GM03348 (cell line): ENCODE measurements at regions not wholly inside any gene's neighbourhood (a gene's known extent, or its start where the extent isn't known, plus 50 kb on each side); places are given as distances from the start of the nearest gene placed in this dataset.
"Not testable (repeated sequence)": the region's sequence is repeated elsewhere in the genome, so short reads cannot be mapped to it uniquely, and the experiment has no call there.

Source experiments
- DNase-seq: peaks from one replicate; pipeline ENCODE4 v3.0.0; 2012; ENCODE audit warnings: low spot score

DNA sequence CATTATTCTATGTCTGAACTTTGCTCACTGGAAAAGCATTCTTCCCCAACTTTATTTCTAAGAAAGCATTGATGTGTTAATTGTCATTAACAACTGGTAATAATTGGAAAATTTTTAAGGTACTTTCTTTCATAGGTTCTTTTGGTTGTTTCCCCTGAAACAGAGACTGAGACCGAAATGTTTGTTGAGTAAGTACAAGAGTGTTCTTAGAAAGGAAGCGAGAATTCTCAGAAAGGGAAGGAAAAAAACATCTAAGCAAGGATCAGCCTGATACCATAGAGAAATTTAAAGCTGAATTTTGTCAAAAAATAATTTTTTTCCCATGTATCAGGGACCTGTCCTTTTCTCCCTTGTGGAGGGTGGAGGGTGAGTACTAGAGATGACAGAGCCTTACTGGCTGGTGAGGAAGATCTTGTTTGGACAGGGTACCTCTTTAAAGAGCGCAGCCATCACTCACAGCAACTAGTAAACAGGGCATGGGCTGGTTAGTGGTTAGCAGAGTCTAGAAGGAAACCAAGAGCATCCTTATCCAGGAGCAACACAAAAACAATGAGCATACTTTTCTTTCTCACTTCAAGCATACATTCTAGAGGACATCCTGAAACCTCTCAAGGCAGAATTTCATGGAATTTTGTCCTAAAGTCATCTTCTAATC lies 898.5 kb downstream of the DNAH5 start:
- no peak for DNase-seq

DNA sequence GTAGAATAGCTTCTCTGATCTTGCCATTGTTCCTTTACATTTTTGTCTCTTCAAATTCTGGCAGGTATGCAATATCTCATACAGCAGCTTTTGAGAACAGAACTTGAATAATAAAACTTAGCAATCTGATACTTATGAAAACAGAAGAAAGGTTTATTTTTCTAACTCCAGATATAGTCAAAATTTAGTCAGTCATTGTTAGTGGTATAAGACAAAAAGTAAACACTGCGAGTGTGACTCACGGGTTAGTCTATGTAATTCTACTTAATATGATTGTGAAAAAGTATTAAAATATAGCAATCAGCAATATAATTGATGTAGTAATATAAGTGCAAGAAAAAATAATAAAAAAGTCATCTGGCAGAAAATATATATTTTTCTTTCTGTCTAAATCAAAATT lies 910.4 kb downstream of the DNAH5 start:
- no peak for DNase-seq

DNA sequence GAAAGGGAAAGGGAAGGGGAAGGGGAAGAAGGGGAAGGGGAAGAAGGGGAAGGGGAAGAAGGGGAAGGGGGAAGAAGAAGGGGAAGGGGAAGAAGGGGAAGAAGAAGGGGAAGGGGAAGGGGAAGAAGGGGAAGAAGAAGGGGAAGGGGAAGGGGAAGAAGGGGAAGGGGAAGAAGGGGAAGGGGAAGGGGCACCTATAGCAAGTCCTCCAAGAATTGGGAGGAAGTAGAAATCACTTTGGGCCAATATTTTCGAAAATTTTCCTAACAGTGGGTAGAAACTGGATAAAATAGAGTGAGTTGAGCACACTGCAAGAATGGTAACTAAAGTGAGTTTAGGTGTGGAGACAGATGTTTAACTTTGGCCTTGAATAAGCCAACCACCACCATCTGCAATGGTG lies 915.3 kb downstream of the DNAH5 start:
- DNase-seq, result no peak

DNA sequence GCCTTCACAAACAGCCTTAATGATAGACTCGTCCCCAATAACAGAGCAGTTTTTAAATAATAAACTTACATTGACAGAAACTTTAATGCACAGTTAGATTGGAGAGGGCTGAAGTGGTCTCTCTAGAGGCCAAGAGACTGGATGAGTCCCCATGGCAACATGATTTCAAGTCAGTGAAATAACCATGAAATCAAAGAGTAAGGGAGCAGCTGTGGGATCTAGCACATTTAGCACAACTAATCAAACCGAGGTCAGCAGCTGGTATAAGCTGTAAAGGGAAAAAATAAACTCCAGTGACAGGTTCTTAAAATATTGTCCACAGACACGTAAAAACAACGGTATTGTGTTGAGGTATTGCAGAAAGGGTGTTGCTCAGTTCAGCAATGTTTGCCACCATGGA lies 916.6 kb downstream of the DNAH5 start:
- no peak for DNase-seq

DNA sequence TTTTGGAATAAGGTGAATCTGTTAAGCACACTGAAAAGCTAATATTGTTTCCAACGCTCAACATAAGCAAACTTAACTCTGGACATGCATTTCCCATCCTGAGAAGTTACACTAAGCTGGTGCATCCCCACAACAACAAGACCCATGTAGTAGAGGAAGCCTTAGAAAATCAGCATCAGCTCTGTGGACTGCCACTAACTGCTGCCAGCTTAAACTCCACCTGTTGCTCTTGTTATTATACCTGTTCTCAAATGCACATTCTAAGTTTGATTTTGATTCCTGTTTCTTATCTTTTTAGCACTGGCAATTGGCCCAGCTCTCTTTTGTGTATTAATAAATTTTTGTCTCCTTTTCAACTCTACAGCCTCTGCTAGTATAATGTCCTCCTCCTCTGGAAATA lies 924.8 kb downstream of the DNAH5 start:
- no peak for DNase-seq

DNA sequence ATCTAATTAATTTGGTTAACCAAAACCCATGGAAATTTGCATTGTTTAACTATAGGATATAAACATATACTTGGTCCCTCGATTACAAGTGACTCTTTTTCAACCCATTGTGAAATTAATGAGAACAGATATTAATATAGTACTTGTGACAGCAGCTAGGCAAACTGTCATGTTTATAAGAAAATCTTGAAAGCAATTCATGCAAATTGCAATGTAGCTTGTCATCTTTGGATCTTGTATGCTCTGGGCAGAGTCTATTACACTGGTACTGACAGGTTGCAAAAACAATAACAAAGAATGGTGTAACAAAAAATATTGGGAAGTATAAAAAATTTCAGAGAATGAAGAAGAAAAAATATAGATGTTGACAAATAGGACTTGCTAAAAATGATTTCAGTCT lies 941.0 kb downstream of the DNAH5 start:
- DNase-seq, result no peak

DNA sequence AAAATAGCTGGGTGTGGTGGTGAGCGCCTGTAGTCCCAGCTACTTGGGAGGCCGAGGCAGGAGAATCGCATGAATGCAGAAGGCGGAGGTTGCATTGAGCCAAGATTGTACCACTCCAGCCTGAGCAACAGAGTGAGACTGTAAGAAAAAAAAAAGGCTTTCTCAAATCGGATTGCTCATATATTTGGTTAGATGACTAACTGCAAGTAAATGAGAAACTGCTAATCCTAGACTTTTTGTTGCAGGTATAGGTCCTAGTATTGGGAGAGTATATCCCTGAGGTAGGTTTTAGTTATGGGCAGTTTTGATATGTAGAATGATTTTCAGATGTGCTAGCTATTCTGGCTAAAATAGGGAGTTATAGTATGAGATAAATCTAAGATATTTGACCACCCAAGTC lies 944.8 kb downstream of the DNAH5 start:
- DNase-seq, result no peak

DNA sequence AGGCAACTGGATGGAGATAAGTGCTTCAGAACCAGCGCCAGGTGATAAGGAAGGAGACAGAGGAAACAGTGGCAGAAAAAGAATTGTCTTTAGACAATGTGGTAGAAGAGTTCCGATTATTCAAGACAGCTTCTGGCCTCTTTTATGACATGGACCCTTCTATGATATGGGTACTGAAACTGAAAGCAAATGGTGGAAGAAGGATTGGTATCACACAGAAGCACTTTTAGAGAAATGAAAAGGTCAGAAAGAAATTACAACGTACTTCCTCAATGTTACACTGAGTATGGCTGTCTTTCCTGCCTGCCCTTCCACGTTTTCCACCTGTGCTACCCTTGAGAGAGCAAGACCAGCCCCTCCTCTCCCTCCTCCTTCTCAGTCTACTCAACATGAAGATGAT lies 959.3 kb downstream of the DNAH5 start:
- DNase-seq, result no peak

DNA sequence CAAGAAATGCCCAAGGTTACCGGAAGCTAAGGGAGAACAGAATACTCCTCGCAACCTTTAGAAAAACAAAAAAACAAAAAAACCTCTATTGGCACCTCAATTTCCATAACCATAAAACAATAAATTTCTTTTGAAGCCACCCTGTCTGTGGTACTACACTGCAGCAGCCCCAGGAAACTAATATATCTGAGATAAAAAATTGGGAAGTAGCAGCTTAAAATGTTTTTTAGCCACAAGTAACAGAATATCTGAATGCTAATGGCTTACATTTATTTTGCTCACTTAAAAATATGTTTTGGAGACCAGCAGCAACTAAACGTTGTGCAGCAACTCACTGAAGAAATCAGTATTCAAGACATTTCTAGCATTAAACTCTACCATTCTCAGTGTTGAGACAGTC lies 969.6 kb downstream of the DNAH5 start:
- no peak for DNase-seq

DNA sequence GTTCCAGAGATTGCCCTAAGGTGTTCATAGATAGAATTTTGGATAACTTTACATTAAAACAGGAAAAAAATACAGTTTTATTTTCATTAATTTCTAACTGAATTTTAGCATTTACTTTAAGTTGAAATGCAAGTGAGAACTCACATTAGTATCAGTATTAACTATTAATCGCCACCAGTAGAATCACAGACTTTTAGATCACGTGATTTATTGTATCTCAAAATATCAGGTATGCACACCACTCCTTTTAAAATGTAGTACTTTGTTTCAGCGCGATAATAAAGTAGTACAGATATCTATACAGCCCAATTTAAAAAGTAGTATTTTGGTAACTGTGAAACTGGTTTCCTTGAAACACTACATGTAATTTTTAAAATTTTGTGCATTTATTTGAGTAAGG lies 978.7 kb downstream of the DNAH5 start:
- no peak for DNase-seq

DNA sequence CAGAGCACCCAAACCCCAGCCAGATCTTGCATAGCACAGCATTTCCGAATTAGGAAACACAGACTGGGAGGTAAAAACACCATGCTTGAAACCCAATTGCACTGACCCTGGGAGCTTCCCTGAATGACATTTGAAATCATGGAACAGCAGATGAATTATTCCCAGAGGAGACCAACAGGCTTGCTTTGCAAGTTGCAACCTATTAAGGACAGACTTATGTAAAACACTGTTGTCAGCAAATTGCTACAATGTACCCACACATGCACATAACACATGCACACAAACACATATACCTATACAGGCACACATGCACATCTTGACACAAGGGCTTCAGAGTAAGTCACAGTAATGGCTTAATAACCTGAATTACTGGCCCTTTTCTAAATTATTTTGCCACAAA lies 984.8 kb downstream of the DNAH5 start:
- no peak for DNase-seq

DNA sequence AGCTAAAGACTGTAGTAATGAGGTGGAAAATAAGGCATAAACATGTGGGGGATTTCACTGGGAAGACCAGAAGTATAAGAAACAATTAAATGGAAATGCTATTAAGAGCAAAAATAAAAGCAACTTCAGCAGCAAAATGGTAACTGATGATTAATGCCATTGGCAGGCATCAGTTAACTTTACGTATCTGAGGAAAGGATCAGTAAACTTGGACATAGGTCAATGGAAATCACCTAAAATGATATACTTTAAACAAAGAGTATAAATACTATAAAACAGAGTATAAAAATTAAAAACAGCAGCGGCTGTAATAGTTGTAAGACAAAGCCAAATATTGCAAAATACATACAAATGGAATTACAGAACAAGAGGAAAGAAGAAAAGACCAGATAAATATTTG lies 992.1 kb downstream of the DNAH5 start:
- DNase-seq, result no peak

DNA sequence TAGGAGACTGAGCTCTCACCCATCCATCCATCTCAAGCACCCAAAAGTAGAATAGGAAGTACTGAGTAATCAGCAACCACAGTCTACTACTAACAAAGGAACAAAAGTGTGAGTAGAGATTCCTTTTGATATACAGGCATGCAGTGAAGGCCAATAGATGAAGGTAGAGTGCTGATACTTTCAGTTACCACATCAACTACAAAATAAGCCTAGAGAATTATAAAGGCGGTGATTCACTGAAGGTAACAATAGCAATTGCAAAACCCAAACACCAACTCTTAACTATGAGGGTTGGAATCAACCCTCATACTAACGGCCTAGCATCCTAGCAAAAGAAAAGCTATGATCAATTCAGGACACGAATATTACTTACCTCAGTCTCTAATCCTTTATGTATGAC lies 992.6 kb downstream of the DNAH5 start:
- DNase-seq, result no peak

DNA sequence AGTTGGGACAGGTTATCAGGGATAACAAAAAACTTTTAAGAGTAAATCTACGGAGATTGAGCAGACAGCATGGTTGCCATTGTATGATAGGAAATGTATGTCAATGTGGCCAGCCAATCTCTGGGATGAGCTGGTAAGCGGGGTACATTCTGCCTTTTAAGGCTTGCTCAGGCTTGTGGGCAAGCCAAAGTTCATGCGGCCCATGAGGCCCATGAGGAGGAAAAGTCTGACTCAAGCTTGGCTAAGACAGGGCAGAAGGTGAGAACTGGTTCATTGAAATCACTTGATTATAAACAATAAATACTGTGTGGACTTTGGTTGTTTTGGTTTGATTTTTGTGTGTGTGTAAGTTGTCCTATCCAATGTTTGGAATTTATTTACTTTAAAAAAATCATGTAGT lies 997.1 kb downstream of the DNAH5 start:
- DNase-seq, result no peak

DNA sequence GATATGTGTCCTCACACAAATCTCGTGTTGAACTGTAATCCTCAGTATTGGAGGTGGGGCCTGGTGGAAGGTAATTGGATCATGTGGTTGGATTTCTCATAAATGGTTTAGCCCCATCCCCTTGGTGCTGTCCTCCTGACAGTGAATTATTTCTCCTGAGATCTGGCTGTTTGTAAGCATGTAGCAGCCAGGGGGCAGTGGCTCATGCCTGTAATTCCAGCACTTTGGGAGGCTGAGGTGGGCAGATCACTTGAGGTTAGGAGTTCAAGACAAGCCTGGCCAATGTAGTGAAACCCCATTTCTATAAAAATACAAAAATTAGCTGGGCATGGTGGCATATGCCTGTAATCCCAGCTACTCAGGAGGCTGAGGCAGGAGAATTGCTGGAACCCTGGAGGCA lies 999.0 kb downstream of the DNAH5 start:
- DNase-seq, result not testable (repeated sequence)

DNA sequence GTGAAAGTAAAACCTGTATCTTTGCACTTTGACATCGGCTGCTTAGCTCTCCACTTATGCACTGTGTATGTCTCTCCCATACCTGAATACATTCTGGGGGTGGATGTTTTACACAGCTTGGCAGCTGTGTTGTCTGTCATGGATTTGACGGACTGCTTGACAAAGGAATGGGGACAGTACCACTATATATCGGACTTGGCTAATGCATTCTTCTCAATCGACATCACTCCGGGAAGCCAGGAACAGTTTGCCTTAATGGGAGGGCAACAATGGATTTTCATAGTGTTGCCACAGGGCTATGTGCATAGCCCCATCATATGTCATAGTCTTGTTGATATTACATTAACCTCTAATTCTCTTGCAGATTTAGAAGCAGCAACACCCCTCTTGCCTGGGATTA lies 1008.3 kb downstream of the DNAH5 start:
- no peak for DNase-seq

DNA sequence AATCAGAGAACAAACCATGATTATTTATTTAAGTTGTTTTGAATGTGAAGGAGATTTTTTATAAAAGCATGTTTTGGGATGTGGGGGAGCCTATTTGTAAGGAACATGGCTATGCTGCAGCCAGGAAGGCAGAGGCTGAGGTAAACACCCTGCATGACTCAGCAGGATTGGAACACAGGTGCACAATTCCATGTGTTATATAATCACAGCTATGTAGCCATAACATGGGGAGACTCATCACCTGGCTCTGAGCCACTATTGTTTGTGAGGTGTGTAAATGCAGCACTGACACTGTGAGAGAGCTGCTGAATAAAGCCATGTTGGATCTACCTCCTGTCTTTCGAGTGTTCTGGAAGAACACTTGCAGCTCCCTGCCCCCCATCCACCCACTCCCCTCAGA lies 1009.8 kb downstream of the DNAH5 start:
- DNase-seq, result no peak

DNA sequence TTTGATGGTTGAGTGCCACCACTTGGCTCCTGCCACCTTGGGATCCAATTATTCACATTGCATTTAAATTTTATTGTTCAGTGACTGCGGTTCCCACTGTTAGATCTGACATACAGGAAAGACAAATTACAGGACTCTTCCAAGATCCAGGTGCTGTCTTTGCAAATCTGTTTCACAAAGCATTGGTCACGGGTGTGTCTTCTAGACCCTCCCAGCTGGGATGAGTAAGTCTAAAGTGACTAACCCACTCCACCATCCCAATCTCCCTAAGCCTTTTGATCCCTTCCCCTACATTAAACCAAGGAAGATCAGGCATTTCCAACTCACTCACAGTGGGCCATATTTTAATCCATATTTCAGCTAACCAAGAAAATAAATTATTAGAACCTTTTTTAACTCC lies 1016.3 kb upstream of the CTNND2 start:
- no peak for DNase-seq

DNA sequence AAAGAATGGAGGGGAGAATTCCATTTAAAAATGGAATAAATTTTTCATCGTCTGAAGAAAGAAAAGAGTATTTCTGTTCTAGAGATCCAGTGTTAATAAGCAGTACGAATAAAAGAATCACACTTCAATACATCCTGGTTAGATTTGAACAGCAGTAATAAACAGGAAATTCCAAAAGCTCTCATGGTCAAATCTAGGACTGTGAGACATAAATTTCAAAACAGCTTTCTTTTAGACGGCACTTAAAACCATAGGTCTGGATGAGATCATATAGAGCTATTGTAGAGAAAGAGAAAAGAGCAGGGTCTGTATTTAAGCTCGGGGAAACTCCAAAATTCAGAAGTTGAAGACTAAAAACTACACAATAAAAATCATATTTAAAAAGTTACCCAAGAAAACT lies 1006.9 kb upstream of the CTNND2 start:
- no peak for DNase-seq

DNA sequence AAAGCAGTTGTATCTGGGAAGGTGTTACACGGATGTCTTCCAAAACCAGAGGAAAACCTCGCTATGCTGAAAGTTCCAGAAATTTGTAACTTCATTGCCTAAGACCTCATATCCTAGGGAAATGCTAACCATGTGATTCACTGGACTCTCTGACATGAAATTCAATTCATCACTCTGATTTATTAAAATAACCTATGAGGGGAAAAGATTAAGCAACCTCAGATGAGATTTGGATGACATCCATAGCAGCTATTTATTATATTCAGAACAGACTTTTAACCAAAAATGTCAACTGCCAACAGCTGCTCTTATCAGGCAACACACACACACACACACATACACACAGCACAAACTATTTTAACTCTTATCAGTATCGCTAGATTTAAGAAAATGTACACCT lies 1006.4 kb upstream of the CTNND2 start:
- no peak for DNase-seq

DNA sequence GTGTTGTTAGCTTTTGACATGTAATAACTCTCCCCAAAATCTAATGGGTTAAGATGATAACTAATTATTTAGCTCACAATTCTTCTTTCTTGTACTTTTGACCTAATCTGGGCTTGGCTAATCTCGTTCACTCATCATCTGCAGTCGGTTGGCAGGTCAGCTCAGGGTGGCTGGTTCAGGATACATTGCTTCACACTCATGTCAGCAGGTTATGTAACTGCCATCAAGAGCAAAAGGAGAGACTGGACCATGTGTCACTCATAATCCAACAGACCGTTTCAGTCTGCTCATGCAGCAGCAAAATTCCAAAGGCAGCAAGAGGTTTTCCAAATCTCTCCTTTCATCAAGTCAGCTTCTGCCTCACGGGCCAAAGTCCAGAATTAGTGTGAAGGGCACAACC lies 998.4 kb upstream of the CTNND2 start:
- DNase-seq, result no peak

DNA sequence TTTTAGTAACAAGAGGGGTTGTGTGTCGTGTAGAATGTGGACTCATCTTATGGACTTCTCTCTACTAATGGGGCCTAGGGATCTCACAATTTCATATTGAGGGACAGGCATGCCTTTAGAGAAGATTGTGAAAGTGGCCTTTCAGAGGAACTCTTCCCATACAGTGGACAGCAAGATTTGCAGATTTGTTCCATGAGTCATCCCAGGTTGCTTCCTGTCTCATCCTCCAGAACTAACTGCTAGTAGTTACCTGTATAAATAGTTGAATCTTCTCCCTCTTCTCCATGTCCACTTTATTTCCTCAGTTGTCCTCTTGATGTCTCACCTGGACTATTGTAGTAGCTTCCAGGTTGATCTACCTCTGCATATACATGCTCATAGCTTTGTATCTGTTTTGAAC lies 997.5 kb upstream of the CTNND2 start:
- DNase-seq, result no peak

DNA sequence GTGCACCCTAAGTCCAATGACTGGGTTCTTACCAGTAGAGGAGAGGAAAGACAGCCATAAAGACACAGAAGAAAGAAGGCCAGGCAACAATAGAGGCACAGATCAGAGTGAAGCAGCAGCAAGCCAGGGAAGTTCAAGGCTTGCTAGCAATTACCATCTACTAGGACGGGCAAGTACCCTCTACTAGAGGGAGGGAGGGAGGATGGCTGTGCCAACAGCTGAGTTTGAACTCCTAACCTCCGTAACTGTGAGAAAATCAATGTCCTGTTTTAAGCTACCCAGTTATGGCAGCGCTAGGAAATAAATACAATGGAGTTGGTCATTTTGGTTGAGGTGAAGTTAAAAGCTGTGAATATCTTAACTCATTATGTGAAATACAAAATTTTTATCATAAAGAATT lies 991.8 kb upstream of the CTNND2 start:
- DNase-seq, result no peak

DNA sequence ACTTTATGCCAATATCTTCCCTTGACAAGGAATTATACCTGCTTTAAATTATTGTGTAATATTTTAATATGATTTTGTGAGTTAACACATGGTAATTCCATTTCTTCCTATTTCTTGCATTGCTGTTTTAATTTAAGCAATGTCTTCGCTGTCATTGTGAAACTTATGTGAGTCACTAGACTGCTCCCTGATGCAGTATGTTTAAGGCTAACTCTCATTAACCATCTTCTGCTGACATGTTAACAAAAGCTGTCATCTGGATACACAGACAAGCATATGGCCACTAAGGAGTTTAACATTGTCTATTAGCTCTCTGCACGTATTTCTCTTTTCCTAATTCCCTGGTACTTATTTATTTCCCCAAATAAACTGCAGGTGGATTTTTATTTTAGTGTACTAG lies 980.8 kb upstream of the CTNND2 start:
- no peak for DNase-seq

DNA sequence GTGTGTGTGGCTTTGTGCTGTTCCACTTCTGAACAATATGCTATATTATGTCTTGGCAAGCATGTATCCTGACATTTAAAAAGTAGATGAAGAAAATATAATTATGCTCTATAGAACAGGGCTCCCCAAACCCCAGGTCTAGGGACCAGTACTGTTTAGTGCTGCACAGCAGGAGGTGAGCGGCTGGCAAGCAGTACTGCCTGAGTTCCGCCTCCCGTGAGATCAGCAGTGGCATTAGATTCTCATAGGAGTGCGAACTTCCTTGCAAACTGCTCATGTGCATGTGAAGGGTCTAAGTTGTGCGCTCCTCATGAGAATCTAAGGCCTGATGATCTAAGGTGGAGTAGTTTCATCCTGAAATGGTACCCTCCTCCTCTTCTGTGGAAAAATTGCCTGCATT lies 979.1 kb upstream of the CTNND2 start:
- DNase-seq, result no peak
